ENCODE measurements at regions not wholly inside any gene's neighbourhood (a gene's known extent, or its start where the extent isn't known, plus 50 kb on each side); places are given as distances from the start of the nearest gene placed in this dataset.

- TF ChIP-seq POLR2A (IDR thresholded peaks at IDR 0.05) (no peak), CTCF (IDR thresholded peaks at IDR 0.05) (no peak)
Measured at GRCh38 chr7:41892356-41893100, 189.6 kb upstream of the INHBA start.

All from lower leg skin (tissue), 3 donors.